GM21515 (cell line): ENCODE measurements at regions not wholly inside any gene's neighbourhood (a gene's known extent, or its start where the extent isn't known, plus 50 kb on each side); places are given as distances from the start of the nearest gene placed in this dataset.

ENCODE experiments used
- ATAC-seq: cut with Tn5 transposase; IDR thresholded peaks from one replicate; pipeline ENCODE4 v1.9.1; 2021; ENCODE audit not compliant: unreplicated experiment

GRCh38 chr19:28520998-28521568, 691.9 kb downstream of the UQCRFS1 start:
- no peak for ATAC-seq

GRCh38 chr19:28519952-28520861, 692.7 kb downstream of the UQCRFS1 start:
- ATAC-seq = no peak

DNA sequence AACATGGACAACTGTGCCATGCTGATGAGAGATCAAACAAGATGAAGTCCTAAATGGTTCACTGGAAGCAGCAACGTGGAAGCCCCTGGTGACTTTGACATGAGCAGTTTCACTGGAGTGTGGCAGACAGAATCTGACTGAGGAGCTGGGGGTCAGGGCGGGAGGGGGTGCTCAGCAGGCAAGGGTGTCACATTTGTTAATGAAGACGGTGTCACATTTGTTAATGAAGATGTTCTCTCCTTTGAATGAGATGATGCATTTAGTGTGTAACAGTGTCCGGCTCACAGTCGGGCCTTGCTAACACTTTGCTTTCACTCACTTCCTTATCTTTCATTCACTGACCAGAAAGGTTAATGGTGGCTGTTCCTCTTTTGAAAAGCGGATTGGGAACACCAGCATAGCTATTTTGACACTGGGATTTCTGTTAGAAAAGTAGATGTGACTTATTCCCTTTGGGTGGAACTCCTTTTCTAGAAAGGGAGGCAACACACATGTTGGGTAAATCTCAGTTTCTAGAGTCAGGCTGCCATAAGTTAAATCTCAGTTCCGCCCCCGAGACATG, 693.7 kb downstream of the UQCRFS1 start:
- no peak for ATAC-seq

- no peak for ATAC-seq
These were observed 696.5 kb downstream of the UQCRFS1 start for GRCh38 chr19:28516415-28516872.

DNA sequence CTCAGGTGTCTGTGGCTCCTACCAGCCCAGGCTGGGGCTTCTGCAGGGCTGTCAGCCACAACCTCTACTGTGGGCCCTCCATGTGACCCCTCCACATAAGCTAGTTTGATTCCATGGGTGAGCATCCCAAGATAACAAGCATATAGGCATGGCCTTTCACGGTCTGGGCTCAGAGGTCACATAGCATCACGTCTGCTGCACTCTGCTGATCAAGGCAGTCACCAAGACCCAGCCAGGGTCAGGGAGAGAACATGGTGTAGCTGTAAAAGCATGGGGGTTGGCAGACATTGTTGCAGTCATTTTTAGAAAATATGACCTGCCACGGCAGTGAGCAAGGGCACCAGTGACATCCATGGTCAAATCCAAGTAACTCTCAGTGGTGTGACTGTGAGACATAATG, 698.8 kb downstream of the UQCRFS1 start:
- ATAC-seq = no peak

GRCh38 chr19:28511655-28512054, 701.3 kb downstream of the UQCRFS1 start:
- no peak for ATAC-seq

GRCh38 chr19:28509079-28509895, 703.7 kb downstream of the UQCRFS1 start:
- no peak for ATAC-seq

- no peak for ATAC-seq
These were observed 704.3 kb downstream of the UQCRFS1 start for GRCh38 chr19:28508666-28509065.

GRCh38 chr19:28505933-28506332, 707.0 kb downstream of the UQCRFS1 start:
- no peak for ATAC-seq

DNA sequence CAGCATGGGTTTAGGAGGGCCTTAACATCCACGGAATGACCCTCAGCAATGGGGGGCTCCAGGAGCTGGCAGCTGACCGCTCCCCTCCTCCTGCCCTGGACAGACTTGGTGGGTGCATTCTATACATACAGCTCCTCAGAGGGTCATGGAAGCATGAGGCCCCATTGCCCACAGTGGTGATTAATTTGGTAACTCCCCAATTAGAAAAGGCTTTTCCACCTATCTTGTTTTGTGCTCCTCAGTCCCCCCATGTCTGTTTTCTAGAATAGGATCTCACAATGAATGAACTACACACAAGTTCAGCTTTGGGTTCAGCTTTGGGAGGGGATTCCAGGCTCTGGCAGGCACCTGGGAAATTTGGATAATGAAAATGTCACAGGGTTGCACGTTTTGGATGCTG, 707.8 kb downstream of the UQCRFS1 start:
- no peak for ATAC-seq

DNA sequence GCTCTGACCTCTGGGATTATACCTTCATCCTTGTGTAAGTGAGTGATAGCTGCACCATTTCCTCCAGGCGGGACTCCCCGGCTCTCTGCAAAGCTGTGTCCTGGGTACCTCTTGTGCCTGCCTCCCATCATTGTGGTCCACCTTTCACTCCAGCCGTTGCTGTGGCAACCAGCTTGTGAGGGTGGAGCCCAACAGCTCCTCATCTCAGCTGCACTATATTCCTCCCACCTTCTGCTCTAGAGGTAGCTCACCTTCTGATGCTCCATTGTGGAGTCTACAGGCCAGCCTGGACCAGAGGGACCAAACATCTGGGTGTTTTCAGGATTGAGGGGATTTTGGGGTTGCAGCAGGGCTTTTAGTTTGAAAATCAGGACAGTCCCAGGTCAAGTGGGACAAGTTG, 708.2 kb downstream of the UQCRFS1 start:
- no peak for ATAC-seq

DNA sequence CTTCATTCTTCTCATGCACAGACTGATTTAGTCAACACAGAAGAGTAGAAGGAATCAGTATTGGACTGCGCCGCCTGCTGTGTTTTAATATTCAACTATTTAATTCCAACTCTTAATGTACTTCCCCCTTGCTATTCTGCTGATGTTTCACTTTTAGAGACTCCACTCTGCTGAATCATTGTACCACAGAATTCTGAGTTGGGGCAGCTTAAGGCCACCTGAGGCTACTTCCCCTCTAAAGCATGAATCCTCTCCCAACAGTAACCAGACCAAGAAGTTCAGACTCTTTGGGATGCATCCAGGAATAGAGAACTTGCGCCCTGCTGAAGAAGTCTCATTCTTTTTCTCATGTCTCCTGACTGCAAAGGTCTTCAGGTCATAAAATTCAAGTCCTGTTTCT, 708.8 kb downstream of the UQCRFS1 start:
- ATAC-seq = no peak

DNA sequence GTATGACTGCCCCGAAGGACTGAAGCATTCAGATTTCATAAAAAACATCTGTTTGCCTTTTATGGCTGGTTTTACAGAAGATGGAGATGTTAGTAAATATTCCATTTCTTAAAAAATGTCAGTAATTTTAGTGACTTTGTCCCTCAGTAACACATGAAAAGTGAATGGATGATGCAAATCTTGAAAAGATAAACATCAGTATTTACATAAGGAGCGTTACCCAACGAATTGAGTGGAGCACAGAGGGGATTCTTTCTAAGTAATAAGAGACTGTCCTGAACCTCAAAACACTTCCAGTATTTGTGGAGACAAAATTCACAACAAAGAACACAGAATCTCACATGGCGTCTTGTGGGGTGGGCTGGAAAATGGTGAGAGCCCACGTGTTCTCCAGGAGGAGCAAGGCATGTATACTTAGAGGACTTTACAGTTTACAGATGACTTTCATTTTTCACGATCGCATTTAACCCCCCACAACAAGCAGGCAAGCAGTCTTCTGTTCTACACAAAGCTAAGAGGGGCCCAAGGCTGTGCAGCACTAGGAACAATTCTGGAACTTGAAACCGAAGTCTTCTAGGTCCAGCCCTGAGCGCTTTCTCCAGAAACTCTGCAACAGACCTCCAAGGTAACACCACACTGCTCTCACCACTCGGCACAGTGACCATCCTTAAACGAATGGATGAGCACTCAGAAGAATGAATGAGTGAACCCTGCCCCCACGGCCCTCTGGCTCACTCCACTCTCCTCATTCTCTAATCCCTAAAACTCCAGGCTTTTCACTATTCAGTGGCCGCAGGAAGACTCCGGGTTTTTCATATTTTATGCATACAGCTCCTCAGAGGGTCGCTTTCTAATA, 709.8 kb downstream of the UQCRFS1 start:
- ATAC-seq = no peak

DNA sequence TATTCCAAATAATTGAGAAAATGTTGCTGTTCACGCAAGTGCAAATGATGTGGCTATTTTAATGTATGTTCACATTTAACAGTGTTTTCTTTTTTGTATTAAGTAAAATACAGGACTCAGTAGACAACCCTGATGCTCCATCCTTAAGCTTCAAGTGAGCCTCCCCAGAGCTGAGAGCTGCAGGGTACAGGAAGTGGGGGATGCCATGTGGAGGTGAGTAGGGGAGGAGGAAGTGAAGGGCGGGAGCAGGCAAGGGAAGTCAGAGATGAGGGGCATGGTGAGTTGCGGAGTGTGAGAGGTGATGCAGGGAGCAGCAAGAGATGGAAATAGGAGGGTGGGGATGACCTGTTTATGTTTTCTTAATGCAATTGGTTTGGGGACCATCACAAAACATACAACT, 711.0 kb downstream of the UQCRFS1 start:
- ATAC-seq = no peak

DNA sequence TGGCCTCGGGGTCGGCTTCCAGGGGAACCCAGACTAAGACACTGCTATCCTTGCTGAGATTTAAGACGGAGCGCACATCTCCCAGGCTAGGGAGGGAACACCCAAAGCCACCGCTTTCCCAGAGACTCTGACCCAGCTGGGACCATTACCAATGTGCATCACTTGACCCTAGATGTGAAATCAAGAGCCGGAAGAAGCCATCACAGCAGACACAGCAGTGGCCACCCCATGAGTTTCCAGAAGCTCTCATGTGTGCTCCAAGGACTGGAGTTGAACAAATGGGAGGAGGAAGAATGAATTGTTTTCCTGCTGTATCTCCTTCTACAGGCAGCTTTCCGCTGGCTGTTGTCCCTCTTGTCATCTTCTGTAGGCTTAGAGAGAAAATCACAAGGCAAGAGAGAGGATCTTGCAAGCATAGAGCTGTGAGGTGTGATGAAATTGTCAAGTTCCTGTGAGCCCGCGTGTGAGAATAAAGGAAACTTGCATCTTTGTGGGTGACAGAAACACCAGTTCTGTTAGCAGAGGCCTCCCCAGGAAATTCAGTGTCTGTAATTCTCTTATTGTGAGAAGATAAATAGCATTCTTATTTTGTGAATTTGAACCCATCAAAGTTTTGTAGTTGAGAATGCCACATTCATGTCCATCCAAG, 711.8 kb downstream of the UQCRFS1 start:
- ATAC-seq = no peak

- ATAC-seq = no peak
These were observed 712.7 kb downstream of the UQCRFS1 start for GRCh38 chr19:28500296-28500695.

DNA sequence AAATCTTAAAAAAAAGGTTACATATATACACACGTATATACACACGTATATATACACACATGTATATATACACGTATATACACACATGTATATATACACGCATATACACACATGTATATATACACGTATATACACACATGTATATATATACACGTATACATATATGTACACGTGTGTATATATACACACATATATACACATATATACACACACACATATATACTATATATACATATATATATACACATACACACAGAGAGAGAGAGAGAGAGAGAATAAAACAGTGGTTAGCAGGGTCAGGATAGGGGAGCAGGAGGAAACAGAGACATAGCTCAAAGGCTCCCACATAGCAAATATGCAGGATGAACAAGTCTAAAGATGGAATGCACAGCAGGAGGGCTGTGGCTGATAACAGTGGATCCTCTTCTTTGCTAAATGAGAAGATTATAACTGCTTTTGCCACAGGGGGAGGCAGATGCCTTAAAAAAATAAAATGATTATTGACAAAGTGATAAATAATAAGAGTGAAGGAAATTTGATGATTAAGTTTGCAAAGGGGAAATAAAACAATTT, 714.5 kb downstream of the UQCRFS1 start:
- ATAC-seq = no peak

GRCh38 chr19:28497887-28498286, 715.1 kb downstream of the UQCRFS1 start:
- ATAC-seq = no peak

- ATAC-seq = no peak
These were observed 715.8 kb downstream of the UQCRFS1 start for GRCh38 chr19:28497137-28497536.

GRCh38 chr19:28495046-28495445, 717.9 kb downstream of the UQCRFS1 start:
- ATAC-seq = no peak
